HFFc6 (cell line): ENCODE measurements at regions not wholly inside any gene's neighbourhood (a gene's known extent, or its start where the extent isn't known, plus 50 kb on each side); places are given as distances from the start of the nearest gene placed in this dataset.

ENCODE experiments used
- DNase-seq: peaks from one replicate; pipeline ENCODE4 v3.0.0-alpha.2; 2018
- H3K27ac Mint-ChIP-seq: 2 replicates; pipeline ENCODE4 v1.8.0; 2020; ENCODE audit warnings: mild to moderate bottlenecking, mixed read lengths
- H3K27me3 Mint-ChIP-seq: 2 replicates; pipeline ENCODE4 v1.8.0; 2021; ENCODE audit warnings: mild to moderate bottlenecking, moderate library complexity, mixed read lengths; ENCODE audit not compliant: insufficient read depth
- H3K36me3 Mint-ChIP-seq: 2 replicates; pipeline ENCODE4 v1.8.0; 2021; ENCODE audit warnings: low read depth, mixed read lengths
- H3K4me1 Mint-ChIP-seq: 2 replicates; pipeline ENCODE4 v1.8.0; 2020; ENCODE audit warnings: low read depth, mixed read lengths
- H3K4me3 Mint-ChIP-seq: 2 replicates; pipeline ENCODE4 v1.8.0; 2020; ENCODE audit warnings: mild to moderate bottlenecking, moderate library complexity, mixed read lengths
- H3K9me3 Mint-ChIP-seq: 2 replicates; pipeline ENCODE4 v1.8.0; 2020; ENCODE audit warnings: mild to moderate bottlenecking, mixed read lengths
- CTCF ChIP-seq: fragments of 200-600 bp; sonication (generic); IDR thresholded peaks from 2 replicates; pipeline ENCODE4 v1.5.0; 2021; ENCODE audit warnings: antibody characterized with exemption, mild to moderate bottlenecking

DNA sequence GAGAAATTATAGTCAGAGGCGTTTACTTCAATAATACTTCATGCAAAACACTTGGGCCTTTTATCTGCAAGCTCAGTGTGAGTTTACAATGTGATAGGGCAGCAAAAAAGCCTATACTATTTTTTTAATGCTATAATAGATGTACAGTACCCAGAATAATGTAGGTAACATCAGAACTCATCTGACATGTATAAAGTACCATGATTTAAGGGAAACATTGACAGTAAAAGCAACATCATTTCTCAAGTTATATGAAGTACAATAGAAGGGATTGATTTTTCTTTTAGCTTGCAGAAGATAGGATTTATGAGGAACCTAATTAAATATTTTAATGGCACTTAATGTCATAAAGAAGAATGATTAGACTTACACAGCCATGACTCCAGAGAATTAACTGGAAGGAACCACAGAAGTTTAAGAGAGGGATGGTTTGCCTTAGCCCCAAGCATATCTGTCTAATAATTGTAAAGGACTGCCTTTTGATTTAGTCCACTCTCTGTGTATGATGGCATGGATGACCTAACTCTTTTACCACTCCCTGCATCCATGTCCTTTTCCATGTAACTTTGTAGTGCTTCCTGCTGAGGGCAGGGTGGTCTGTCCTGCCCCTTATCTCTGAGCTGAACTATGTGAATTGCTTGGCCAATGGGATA, 55.9 kb upstream of the MIS18BP1 start:
- H3K27me3 Mint-ChIP-seq, result no peaks in the 10 kb centered on the region
- DNase-seq, result no peak
- no peak overlapping the region for H3K4me3 Mint-ChIP-seq
- H3K9me3 Mint-ChIP-seq, result no peaks in the 10 kb centered on the region; the same call in 1 of the 2 replicates
- TF ChIP-seq CTCF, result no peak
- no peak overlapping the region for H3K27ac Mint-ChIP-seq
- no peaks in the 10 kb centered on the region for H3K36me3 Mint-ChIP-seq
- H3K4me1 Mint-ChIP-seq, result no peaks in the 10 kb centered on the region
